ENCODE measurements at regions not wholly inside any gene's neighbourhood (a gene's known extent, or its start where the extent isn't known, plus 50 kb on each side); places are given as distances from the start of the nearest gene placed in this dataset.

DNA sequence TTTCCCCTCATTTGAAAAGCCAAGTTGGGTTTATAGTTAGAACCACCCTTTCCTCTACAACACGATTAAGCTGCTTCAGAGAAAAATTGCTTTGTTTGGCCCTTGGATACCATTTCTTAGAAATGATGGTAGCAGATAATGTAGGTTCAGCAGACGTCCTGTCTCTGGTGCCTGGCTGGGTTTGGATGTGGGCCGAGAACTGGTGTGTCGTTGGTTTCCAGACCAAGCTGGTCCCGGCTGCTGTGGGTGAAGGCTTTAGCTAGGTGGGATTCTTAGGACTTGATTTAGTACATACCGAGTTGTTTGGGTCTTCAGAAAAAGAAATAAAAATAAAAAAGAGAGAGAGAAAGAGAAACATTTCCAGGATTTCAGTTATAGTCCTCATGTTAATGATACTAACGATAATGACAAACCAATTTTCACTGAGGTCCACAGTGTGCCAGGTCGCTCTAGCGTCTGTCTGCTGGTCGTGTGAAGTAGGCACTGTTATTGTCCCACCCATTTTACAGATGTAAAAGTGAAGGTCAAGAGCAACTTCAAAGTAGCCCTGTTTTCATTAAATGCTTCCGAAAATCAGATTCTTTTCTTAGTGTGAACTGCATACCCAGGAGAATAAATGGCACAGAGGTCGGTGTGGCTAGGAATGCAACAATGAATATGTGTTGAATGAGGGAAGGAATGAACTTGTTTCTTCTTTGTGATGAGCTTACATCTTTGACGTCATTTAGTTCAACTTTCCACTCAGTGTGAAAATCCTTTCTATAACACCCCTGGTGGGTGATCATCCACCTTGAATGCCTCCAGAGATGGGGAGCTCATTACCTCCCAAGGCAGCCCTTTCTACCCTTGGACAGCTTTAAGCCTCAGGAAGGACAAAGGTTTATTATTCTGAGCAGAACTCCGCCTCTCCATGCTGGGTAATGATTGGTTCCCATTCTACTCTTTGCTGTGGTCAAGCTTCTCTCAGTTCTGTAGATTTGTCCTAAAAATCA is 115.9 kb downstream of the INHBB start:
- no peak for DNase-seq

DNA sequence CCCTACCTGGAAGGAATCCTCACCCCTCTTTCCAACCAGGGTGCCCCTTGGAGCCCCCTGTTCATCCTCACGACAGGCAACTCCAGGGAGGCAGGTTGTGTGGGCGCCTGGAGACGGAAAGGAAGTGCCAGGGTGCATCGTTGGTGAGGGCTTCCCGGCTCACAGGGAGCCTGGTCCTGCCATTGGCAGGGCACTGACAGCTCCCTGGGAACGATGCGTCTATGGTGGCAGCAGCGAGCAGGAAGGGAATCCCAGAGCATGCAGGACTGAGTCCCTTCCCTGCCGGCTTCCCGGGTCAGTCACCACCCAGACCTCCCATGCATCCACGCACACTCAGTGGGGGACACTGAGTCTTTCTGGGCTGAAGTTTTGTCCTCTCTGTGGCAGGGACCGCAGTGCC is 117.6 kb downstream of the INHBB start:
- DNase-seq, result no peak

DNA sequence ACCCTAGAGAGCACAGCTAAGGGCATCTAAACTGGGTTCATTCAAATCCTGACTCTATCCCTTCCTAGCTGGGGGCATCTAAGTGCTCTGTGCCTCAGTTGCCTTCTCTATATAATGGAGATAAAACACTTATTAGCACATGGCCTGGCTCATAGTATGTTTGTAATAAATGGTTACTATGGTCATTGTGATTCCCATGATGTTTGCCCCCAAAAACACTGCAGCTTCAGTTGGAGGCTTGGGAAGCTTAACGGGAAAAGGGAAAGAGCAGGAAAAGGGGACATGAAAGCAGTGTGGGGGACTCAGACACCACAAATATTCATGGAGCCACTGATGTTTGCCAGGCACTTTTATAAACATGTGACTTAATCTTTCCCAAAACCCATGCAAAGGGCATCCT is 118.1 kb downstream of the INHBB start:
- DNase-seq, result no peak

DNA sequence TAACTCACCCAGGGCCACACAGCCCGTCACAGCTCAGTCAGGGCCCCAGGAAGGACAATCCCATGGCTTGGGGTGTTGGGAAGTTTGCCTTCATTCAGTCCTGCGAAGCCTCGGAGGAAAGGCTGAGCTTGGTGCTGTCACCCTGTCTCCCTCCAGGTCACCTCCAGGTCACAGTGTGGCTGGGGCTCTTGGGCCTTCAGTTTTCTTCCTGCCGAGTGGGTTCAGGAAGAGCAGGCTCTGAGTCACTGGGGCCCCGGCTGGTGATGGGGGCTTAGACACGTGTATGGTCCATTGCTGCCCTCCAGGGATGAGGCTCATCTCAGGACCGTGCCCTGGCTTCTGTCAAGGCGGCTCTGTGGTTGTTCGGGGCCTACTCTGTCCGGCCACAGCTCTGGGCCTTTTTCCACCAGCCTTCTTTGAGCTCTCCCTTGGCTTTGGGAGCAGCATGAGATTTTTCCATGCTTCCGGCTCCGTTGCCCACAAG is 118.6 kb downstream of the INHBB start:
- no peak for DNase-seq

DNA sequence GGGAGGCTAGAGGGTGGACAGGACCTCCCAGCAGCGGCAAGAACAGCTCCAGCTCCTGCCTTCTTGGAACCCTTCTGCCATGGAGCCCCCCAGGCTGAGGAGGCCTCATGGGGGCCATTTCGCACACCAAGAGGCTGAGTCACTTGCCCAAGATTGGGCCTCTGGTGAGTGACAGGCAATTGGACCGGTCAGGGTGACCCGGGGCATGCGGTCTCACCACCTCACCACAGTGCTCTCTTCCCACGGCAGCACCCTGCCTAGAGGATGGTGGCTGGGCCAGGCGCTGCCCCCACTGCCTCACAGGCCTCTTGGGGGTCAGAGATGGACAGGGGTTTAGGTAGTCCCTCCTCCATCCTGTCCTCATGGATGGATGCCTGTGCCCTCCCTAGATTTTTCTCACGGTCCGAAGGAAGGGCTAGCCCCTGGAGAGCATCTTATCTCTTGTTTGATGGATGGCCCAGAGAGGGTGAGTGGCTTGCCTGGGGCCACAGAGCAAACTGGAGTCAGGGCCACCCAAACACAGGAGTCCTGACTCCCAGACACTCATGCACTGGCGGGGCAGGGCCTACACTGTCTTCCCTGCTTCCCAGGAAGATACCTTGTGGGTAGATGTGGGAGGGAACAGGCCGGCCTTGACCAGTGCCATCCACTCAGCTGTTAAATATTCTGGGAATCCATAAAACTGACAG is 119.2 kb downstream of the INHBB start:
- no peak for DNase-seq

DNA sequence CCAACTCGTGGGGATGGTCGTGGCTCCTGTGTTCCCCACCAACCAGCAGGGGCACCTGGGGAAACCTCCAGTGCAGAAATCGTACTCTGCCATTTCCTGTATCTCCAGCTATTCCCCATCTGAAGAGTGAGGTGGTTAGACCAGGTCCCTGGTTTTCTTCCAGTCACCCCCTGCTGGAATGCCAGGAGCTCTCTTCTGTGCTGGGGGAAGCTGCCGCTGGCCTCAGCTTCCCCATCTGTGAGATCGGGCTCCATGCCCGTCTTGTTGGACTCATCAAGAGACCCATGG is 119.7 kb downstream of the INHBB start:
- no peak for DNase-seq

DNA sequence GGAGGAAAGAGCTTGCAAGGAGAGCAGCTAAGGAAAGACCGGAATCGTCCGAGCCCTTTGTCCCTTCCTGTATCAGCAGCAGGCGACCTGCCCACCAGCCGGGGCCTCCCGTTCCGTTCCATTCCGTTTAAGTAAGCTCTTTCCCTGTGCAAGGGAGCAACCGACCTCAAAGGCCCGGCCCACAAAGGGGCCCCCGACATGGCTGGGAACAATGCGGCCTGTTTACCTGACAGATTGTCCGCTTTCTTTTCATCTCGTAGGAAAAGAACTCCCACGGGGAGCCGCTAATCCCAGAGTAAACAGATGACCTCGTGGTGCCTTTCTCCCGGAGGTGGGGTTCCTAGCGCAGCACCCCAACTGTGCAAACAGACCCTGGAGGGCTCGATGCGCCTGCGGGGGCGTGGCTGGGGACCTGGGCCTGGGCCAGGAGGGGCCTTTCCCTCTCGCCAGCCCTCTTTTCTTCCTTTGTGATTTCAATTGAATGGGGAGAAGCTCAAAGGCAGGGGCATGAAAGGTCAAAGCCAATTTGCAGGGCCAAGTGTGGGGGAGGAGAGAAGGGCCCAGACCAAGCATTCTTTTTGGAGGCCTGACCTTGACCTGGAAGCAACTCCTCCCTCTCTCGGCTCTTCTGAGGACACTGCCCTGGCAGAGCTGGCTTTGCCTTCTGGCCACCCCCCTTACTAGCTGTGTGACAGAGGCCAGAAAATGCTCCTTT is 120.2 kb downstream of the INHBB start:
- DNase-seq, result no peak

DNA sequence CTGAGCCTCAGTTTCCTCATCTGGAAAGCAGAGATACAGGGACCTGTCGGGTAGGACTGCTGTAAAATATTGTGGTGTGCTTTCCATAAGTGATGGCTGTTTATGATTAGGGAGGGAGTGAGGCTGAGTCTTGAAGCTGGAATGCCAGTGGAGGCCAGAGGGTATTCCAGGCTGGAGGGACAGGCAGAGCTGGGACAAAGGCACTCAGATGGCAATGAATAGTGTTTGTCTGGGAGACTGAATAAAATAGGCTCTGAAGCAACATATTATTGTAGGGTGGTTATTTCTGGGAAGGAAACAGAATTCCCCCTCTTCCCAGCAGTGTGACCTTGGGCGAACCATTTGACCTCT is 120.7 kb downstream of the INHBB start:
- no peak for DNase-seq

DNA sequence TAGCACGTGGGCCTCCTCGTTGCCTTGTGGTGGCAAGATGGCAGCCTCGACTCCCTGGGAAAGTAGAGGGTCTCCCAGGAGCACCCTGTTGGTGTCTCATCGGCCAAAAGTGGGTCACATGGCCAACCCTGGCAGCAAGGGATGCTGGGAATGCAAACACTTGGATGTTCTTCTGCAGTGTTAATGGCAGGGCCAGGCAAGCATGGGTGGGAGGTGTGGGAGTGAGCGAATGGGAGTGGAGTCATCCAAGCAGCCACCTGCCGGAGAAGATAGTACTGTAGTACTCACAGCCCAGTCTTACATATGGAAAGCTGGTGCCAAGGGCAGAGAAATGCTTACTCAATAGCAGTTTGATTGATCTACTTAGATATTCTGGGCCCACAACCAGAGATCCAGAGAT is 122.2 kb downstream of the INHBB start:
- DNase-seq, result no peak

DNA sequence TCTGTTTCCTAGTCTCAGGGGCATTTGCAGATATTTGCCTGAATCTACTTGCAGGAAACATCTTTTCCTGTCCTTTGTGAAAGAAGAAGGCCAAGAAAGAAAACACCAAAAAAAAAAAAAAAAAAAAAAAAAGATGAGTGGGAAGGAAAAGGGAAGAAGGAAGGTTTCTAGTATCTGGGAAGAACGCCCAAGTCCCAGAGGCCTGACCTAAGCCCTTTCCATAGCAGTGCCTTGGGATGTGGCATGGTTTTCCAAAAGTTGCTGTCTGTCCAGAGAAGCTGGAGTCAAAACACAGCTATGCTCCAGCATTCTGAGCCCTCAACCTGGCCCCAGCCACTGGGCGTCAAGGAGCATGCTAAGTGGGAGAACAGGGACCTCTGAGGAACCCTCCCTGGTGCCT is 123.5 kb downstream of the INHBB start:
- no peak for DNase-seq

DNA sequence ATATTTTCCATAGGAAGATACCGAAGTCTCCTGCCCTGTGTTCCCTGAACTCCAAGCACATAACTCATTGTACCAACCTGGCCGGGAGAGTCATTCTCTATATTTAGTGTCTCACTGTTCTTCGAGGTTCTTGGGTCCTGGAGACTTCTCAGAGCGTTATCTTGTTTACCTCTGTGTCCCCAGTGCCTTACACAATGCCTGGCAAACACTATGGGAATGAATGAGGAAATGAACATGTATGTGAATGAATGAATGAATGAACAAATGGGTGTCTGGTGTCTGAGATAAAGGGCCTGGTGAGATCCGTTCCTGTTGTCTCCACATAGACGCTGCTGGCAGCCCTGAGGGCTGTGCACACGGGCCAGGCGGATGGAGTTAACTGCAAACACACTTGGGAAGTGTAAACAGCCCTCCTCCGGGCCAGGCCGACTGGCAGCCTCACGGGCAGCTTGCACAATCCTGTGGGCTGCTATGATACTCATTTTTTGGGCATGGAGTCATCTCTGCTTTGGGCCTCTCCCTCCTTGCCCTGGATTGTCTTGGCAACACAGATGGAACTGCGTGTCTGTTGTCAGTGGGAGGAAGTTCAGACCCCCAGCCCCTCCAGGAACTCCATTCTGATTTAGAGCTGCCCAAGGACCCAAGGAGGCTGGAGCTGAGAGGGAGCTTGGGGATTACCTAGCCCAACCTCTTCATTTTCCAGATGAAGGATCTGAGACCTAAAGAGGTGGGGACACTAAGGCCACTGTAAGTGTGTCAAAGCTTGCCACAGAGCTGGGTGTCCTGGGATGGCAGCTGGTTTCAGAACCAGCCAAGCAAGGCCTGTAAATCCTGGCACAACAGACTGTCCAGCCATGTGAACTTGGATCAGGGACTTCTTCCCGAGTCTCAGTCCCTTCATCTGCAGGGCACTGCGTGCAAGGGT is 124.4 kb downstream of the INHBB start:
- DNase-seq, result peak; percentile 71

DNA sequence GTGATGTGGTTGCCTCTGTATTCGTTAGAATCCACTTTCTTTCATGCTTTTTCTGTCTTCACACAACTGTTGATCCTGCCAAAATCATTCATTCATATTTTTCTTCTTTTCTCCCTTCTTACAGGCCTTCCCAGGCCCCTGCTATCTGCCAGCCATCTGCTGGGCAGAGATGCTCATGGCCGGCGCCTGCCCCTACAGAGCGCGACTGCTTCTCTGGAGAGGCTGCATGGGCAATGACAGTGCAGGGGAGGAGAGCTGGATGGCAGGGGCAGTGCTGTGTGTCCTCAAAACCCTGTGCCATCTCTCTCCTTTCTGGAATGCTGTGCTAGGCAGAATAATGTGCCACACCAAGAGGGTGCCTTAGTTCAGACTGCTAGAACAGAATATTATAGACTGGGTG is 125.2 kb downstream of the INHBB start:
- no peak for DNase-seq

DNA sequence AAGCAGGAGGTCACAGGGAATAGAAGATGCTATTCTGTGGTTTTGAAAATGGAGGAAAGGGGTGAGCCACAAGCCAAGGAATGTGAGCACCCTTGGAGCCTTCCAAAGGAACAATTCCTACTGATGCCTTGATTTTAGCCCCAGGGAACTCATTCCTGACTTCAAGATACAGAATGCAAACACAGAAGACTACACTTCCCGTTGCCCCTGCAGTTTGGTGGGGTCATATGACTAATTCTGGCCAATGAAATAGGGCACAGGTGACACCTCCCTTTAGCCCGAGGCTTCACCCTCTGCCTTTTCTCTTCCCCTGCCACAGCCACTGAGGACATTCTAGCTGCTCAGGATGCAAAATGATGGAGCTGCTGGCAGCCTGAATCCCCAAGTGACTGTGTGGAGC is 126.1 kb downstream of the INHBB start:
- DNase-seq, result no peak

DNA sequence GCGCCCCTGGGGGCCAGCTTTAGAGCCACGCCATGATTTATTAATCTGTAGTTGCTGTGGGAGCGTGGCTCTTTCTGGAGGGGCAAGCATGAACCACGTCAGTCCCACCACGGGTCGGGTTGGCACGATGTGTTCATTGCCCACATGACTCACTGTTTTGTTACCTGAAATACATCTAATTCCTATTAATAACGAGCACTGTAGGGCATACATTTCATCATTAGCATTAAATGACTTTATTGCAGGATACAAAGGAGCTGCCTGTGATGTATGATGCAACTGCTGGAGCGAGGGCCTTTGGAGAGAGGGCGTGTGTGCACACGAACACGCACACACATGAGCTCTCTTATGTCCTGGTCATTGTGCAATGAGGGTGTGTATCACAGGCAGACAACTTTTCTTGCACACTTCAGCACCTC is 127.0 kb downstream of the INHBB start:
- DNase-seq, result no peak

DNA sequence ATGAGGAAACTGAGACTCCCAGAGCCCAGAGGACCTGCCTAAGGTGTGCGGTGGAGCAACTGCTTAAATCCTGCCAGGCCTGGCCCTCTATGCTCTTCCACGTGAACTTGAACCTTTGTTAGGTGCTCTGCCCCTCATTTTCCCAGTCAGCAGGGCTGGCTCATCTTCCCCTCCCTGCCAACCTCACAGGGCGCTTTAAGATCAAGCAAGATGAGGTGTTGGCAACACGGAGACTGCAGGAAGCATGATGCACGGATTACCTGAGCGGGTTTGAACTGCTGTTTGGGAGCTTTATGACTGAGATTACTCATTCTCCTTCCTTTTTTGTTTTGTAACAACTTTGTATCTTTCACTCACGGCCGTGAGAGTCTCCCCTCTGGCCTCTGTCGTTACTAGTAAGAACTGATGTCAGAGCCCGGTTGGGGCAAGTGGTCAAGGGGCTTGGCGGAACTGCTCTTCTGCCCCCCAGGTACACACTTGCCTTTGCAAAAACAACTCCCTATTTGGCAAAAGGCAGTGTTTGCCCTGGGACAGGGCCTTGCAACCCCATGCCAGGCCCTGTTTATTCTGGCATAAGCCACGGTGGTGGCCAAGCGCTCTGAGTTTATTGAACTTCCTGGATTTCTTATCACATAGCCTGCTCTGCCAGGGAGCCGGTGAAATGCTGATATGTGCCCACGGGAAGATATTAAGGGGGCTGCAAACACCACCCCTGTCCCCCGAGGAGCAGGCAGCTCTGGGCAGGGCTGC is 127.8 kb downstream of the INHBB start:
- DNase-seq, result no peak

DNA sequence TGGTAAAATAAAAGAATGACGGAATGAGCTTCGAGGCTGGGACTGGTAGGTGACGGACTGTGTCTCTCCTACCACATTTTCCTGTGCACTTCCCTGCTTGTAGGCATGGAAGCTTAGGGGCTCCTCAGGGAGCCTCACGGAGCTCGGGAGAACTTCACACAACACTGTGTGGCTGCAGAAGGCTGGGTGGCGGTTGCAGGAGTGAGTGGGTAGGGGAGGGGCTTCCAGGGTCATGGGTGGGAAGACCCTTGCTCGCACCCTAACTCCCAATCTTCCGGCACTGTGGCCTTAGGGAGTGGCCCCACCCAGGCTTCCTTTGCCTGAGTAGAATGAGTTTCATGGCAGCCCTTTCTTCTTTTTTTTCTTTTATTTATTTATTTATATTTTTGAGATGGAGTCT is 128.6 kb downstream of the INHBB start:
- no peak for DNase-seq

DNA sequence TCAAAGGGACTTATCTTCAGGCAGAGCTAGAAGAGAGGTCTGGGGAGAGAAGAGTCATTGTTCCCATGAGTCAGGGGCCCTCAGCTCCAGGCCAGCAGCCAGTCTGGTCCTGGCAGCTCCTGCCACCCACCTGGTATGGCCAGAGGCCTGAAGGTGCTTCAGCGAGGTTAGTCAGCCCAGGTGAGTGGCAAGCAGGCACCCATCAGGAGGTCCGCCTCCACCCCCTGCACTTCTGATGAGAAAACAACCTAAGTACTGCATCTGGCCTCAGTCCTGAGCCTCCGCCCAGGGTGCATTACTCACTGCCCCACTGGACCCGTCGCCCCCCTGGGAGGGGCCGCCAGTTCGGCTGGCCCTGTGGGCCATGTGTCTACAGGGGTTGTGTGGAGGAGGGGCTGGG is 130.2 kb downstream of the INHBB start:
- DNase-seq, result no peak

DNA sequence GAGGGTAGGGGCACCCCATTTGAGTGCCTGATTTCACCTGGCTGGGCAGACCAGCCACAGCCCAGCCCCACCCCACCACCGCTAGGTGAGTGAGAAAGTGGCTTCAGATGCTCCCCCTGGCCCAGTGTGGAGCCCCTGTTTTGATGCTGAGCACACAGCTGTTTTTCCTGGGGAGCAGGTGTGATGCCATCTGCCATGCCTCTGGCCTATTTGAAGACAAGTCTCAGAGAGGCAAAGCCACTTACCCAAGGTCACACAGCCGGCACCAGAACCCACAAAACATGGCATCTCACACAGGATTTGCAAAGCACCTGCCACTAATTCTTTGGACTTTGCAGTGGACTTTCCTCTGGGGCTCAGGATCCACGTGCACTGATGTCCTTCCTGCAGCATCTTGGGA is 131.3 kb downstream of the INHBB start:
- no peak for DNase-seq

DNA sequence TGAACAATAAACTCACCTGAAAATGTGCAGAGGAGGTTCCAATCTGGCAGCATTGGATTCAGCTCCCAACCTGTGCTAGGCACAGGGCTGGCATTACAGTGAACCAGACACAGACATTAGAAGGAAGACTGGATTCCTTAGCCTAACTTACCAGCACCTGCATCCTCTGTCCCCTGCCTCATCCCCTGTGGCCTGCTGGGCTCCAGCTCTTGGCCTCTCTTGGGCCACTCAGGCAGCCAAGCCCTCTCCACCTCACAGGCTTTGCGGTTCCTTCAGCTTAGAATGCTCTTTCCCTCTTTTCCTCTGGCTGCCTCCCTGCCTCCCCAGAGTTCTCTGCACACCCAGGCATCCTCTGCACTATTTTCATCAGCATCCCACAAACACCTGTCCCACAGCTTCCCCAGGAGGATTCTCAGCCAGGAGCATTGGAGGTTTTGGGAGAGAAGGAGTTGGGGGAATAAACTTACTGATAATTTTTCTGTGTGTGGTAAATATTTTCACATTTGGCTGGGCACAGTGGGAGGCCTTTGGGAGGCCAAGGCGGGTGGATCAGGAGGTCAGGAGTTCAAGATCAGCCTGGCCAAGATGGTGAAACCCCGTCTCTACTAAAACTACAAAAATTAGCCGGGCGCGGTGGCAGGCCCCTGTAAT is 132.0 kb downstream of the INHBB start:
- no peak for DNase-seq

DNA sequence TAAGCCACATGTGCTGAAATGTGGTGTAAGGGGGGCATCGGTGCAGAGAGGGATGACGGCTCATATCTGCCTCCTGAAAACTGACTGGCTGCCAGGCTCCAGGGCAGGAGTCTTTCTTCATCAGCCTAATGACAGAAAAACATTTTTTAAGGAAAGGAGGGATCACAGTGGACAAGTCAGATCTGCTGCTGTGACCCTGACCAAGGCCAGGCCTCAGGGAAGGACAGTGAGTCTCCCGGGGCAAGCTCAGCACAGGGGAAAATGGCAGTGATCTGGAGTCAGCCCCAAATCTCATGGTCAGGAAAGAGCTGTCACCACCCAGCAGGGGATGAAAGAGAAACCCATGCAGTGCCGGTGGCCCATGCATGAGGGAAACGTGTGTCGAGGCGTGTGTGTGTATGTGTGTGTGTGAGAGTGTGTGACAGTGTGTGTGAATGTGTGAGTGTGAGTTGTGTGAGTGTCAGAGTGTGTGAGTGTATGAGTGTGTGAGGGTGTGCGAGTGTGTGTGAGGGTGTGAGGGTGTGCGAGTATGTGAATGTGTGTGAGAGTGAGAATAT is 134.5 kb downstream of the INHBB start:
- no peak for DNase-seq

DNA sequence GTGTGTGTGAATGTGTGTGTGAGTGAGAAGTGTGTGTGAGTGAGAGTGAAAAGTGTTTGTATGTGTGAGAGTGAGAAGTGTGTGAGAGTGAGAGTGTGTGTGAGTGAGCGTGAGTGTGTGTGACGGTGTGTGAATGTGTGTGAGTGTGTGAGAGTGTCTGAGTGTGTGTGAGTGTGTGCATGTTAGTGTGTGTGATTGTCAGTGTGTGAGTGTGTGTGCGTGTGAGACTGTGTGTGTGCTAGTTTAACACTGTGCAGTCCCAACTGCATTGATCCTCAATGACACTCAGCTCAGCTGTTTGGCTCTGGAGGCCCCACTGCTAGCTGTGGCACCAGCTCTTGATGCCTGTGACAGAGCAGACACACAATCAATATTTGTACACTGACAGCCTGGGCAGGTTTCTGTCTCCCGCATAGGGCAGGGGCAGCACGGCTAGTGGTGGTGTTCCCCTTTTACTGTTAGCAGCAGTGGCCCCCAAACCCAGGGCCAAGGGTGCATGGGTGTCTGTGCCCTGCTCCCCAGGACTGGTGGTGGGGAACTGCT is 135.0 kb downstream of the INHBB start:
- DNase-seq, result no peak

Measured in NCI-H510A (cell line).